GDM1 (cell line): ENCODE measurements at regions not wholly inside any gene's neighbourhood (a gene's known extent, or its start where the extent isn't known, plus 50 kb on each side); places are given as distances from the start of the nearest gene placed in this dataset.
A peak's percentile ranks its signal among the peaks of the same experiment; 100 is the strongest.

Source experiments
- DNase-seq: peaks from one replicate; lab custom pipeline; 2025; lab: John Stamatoyannopoulos, UW

GRCh38 chr6:137780447-137781034 is 86.5 kb upstream of the TNFAIP3 start:
- DNase-seq: no peak

- DNase-seq: no peak
Observed at GRCh38 chr6:137781639-137782038, 85.4 kb upstream of the TNFAIP3 start.

GRCh38 chr6:137782166-137783039 is 84.7 kb upstream of the TNFAIP3 start:
- DNase-seq: no peak

GRCh38 chr6:137783710-137784109 is 83.3 kb upstream of the TNFAIP3 start:
- DNase-seq: no peak

GRCh38 chr6:137784583-137784982 is 82.5 kb upstream of the TNFAIP3 start:
- DNase-seq: no peak

GRCh38 chr6:137787016-137787415 is 80.0 kb upstream of the TNFAIP3 start:
- DNase-seq: no peak

- DNase-seq: no peak
Observed at GRCh38 chr6:137788248-137788647, 78.8 kb upstream of the TNFAIP3 start.

- no peak for DNase-seq
Observed at GRCh38 chr6:137791281-137792159, 75.5 kb upstream of the TNFAIP3 start.

GRCh38 chr6:137792160-137793033 is 74.7 kb upstream of the TNFAIP3 start:
- DNase-seq: no peak

- no peak for DNase-seq
Observed at GRCh38 chr6:137793805-137794515, 73.1 kb upstream of the TNFAIP3 start.

- no peak for DNase-seq
Observed at GRCh38 chr6:137794516-137795201, 72.4 kb upstream of the TNFAIP3 start.

GRCh38 chr6:137795501-137795900 is 71.6 kb upstream of the TNFAIP3 start:
- no peak for DNase-seq

GRCh38 chr6:137798261-137798660 is 68.8 kb upstream of the TNFAIP3 start:
- no peak for DNase-seq

- DNase-seq: no peak
Observed at GRCh38 chr6:137798846-137799245, 68.2 kb upstream of the TNFAIP3 start.

- peak; percentile 40 for DNase-seq
Observed at GRCh38 chr6:137799950-137800568, 67.0 kb upstream of the TNFAIP3 start.

GRCh38 chr6:137800762-137801161 is 66.3 kb upstream of the TNFAIP3 start:
- DNase-seq: no peak

GRCh38 chr6:137801352-137802114 is 65.5 kb upstream of the TNFAIP3 start:
- no peak for DNase-seq

- no peak for DNase-seq
Observed at GRCh38 chr6:137802408-137803182, 64.5 kb upstream of the TNFAIP3 start.
